ENCODE measurements at regions not wholly inside any gene's neighbourhood (a gene's known extent, or its start where the extent isn't known, plus 50 kb on each side); places are given as distances from the start of the nearest gene placed in this dataset.

GRCh38 chr12:46571608-46572007 lies 199.0 kb upstream of the SLC38A2 start (continued):
- TF ChIP-seq ZBTB33 (IDR thresholded peaks at IDR 0.05; ENCODE audit: extremely low read depth, insufficient replicate concordance, low read length) (no peak), EZH2 (IDR thresholded peaks at IDR 0.05) (no peak), MAX (IDR thresholded peaks at IDR 0.05) (no peak), SP1 (IDR thresholded peaks at IDR 0.05; ENCODE audit: low read depth) (no peak)

GRCh38 chr12:46569826-46570439 lies 197.4 kb upstream of the SLC38A2 start:
- ChIA-PET POLR2A (no interaction called here), CTCF (no interaction called here), RAD21 (ENCODE audit: low non-redundant PET in 1 of 2, low total read pairs in 2 of 2, uncharacterized antibody in 2 of 2, unreplicated experiment in 2 of 2) (no interaction called here)
- Histone ChIP-seq H3K36me3 (ENCODE audit: control insufficient read depth in 1 of 2, insufficient read depth in 2 of 2, low read length in 2 of 2) (no peaks in the 10 kb centered on the region), H2AFZ (ENCODE audit: low read depth, low read length, poor library complexity, severe bottlenecking) (no peak overlapping the region), H3K9me2 (ENCODE audit: insufficient read depth) (no peaks in the 10 kb centered on the region), H3K27me3 (ENCODE audit: insufficient read depth, low read length) (no peaks in the 10 kb centered on the region), H3K4me2 (ENCODE audit: low read length) (no peak overlapping the region), H3K27ac (ENCODE audit: low read depth, low read length) (no peak overlapping the region), H3K4me3 (replicated peaks in 1 of 2; ENCODE audit: low read depth in 1 of 2, low read length in 2 of 2) (no peak overlapping the region), H4K20me1 (ENCODE audit: insufficient read depth) (no peaks in the 10 kb centered on the region), H3K79me2 (ENCODE audit: insufficient read depth, low read length) (no peaks in the 10 kb centered on the region), H3K9me3 (ENCODE audit: control insufficient read depth in 1 of 2, insufficient read depth in 1 of 2, low read depth in 1 of 2, low read length in 2 of 2) (peaks cover 11 to 28% of the 10 kb centered on the region in 2 experiments; a peak in 2 of 4 replicates), H3K4me1 (ENCODE audit: control insufficient read depth in 1 of 2, insufficient read depth in 2 of 2, low read length in 2 of 2) (no peaks in the 10 kb centered on the region), H3K9ac (ENCODE audit: low read length) (no peak overlapping the region)
- intact Hi-C loops (cut with micrococcal nuclease) = no loop called here
- no peak for ATAC-seq
- DNase-seq (ENCODE audit: low read depth, low spot score) = no peak
- BruUV-seq (replicated peaks) = no TSS peak
- TF ChIP-seq CTCF (IDR thresholded peaks at IDR 0.05 in 2 of 3, conservative IDR thresholded peaks at IDR 0.05 in 1 of 3; ENCODE audit: borderline replicate concordance in 1 of 3, insufficient read depth in 1 of 3, low read depth in 2 of 3, low read length in 2 of 3) (no peak), POLR2A (IDR thresholded peaks at IDR 0.05; ENCODE audit: borderline replicate concordance, extremely low read depth, insufficient read depth, insufficient read length) (no peak), ZFX (IDR thresholded peaks at IDR 0.05) (no peak), TCF7L2 (IDR thresholded peaks at IDR 0.05; ENCODE audit: borderline replicate concordance, extremely low read depth, insufficient read depth, insufficient read length) (no peak), REST (IDR thresholded peaks at IDR 0.05; ENCODE audit: low read depth) (no peak), ATF3 (IDR thresholded peaks at IDR 0.05) (no peak), ZBTB33 (IDR thresholded peaks at IDR 0.05; ENCODE audit: extremely low read depth, insufficient replicate concordance, low read length) (no peak), EGR1 (IDR thresholded peaks at IDR 0.05; ENCODE audit: low read depth) (no peak), RAD21 (IDR thresholded peaks at IDR 0.05; ENCODE audit: low read depth) (no peak), EZH2phosphoT487 (IDR thresholded peaks at IDR 0.05; ENCODE audit: borderline replicate concordance) (no peak), SRF (IDR thresholded peaks at IDR 0.05; ENCODE audit: low read depth) (no peak), CEBPB (IDR thresholded peaks at IDR 0.05; ENCODE audit: low read depth) (no peak)

Data from HCT116 (cell line).